Keratinocyte (primary cell): ENCODE measurements at regions not wholly inside any gene's neighbourhood (a gene's known extent, or its start where the extent isn't known, plus 50 kb on each side); places are given as distances from the start of the nearest gene placed in this dataset.

Experiments used
- CTCF ChIP-seq, 3 experiments: IDR thresholded peaks in 1 of 3; conservative IDR thresholded peaks in 1 of 3; optimal IDR thresholded peaks in 1 of 3; 2 replicates in 2 of 3; 3 replicates in 1 of 3; pipeline versions ENCODE3 to v1.5.1; 2011; ENCODE audit warnings: low read length in 3 of 3, mild to moderate bottlenecking in 3 of 3, moderate library complexity in 2 of 3, control low read depth in 1 of 3, inconsistent platforms in 1 of 3; ENCODE audit not compliant: insufficient read depth in 2 of 3; ENCODE audit errors: extremely low read depth in 1 of 3
- EZH2 ChIP-seq: IDR thresholded peaks from one replicate; pipeline ENCODE4 v1.6.1; 2012; ENCODE audit warnings: inconsistent platforms, mild to moderate bottlenecking, low read length, moderate library complexity

- TF ChIP-seq CTCF (optimal IDR thresholded peaks at IDR 0.05 in 1 of 3, IDR thresholded peaks at IDR 0.05 in 1 of 3, conservative IDR thresholded peaks at IDR 0.05 in 1 of 3; ENCODE audit: extremely low read depth in 1 of 3, insufficient read depth in 2 of 3, low read length in 3 of 3) = peak; percentile 43 to 60 (median 55)
- no peak for TF ChIP-seq EZH2
Observed at GRCh38 chrX:94058728-94059382, 384.8 kb downstream of the FAM133A start.
